HG02970 (cell line): ENCODE measurements at regions not wholly inside any gene's neighbourhood (a gene's known extent, or its start where the extent isn't known, plus 50 kb on each side); places are given as distances from the start of the nearest gene placed in this dataset.

Experiments
- ATAC-seq: cut with Tn5 transposase; IDR thresholded peaks from one replicate; pipeline ENCODE4 v1.9.1; 2021; ENCODE audit warnings: mild to moderate bottlenecking, moderate library complexity, moderate number of reproducible peaks; ENCODE audit not compliant: unreplicated experiment, low FRiP score

GRCh38 chr14:50055461-50056228 is 60.7 kb downstream of the VCPKMT start:
- ATAC-seq, result no peak

- ATAC-seq, result no peak
Measured at GRCh38 chr14:50056435-50056834, 59.9 kb downstream of the VCPKMT start.

- no peak for ATAC-seq
Measured at GRCh38 chr14:50057331-50057730, 59.0 kb downstream of the VCPKMT start.

GRCh38 chr14:50058113-50058512 is 58.3 kb downstream of the VCPKMT start:
- ATAC-seq, result no peak
